Fibroblast of pulmonary artery (primary cell): ENCODE measurements at regions not wholly inside any gene's neighbourhood (a gene's known extent, or its start where the extent isn't known, plus 50 kb on each side); places are given as distances from the start of the nearest gene placed in this dataset.

Experiments
- DNase-seq: peaks from one replicate; pipeline ENCODE4 v3.0.0-alpha.2; 2010; ENCODE audit warnings: low read depth
- H3K4me3 ChIP-seq: replicated peaks from 2 replicates; pipeline ENCODE4 v1.5.1; 2011; ENCODE audit warnings: low read depth, mild to moderate bottlenecking, control low read depth, low read length, moderate library complexity
- TF ChIP-seq, protein P1 (sequence below): IDR thresholded peaks from 2 replicates; pipeline ENCODE4 v1.5.1; 2011; ENCODE audit warnings: mild to moderate bottlenecking, control low read depth, low read length, inconsistent platforms; ENCODE audit errors: missing control alignments

DNA sequence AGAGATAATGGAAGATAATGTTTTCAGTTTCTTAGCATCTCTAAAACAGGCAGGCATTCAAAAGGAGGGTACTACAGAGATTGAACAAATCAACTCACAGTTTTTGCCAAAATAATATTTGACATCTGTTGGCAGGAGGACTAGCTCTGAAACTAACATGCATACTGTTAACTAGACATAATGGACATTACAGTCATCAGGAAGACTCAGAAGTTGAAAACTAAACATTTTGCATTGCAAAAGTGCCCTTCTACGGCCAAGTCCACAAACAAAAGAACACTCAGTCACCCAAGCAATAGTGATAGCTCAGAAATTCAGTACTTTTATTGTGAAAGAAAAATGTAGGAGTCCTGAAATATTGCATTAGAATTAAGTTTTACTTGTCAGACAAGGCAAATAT, 399.0 kb downstream of the HGF start:
- H3K4me3 ChIP-seq, result no peak overlapping the region
- TF ChIP-seq, protein P1, sequence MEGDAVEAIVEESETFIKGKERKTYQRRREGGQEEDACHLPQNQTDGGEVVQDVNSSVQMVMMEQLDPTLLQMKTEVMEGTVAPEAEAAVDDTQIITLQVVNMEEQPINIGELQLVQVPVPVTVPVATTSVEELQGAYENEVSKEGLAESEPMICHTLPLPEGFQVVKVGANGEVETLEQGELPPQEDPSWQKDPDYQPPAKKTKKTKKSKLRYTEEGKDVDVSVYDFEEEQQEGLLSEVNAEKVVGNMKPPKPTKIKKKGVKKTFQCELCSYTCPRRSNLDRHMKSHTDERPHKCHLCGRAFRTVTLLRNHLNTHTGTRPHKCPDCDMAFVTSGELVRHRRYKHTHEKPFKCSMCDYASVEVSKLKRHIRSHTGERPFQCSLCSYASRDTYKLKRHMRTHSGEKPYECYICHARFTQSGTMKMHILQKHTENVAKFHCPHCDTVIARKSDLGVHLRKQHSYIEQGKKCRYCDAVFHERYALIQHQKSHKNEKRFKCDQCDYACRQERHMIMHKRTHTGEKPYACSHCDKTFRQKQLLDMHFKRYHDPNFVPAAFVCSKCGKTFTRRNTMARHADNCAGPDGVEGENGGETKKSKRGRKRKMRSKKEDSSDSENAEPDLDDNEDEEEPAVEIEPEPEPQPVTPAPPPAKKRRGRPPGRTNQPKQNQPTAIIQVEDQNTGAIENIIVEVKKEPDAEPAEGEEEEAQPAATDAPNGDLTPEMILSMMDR, result no peak
- peak; percentile 50 for DNase-seq

DNA sequence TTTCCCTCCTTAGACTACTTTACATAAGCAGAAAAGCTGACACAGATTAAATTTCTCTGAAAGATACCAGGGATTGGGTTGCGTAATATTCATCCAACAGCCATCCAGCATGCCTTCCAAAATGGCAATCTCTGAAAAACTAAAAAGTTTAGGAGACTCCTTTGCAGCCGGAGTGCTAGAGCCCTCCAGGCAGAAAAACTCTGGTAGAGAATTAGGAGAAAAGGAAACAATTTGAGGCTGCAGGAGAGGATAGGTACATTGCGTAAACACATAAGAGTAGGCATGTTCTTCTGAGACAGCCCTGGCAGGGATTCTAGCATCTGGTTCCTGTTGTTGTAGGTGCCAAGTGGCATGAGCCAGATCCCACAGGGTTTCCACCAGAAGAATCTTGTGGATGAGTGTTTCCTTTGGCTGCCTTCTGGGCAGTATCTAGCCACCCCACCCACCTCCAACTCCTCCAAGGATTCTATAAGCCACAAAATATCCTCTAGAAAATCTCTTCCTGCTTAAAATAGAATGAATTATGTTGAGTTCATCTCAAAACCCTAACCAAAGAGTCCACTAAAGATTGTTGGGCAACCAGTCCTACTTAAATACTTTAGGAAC, 402.4 kb downstream of the HGF start:
- TF ChIP-seq, protein P1, result no peak
- peak; percentile 84 for DNase-seq

DNA sequence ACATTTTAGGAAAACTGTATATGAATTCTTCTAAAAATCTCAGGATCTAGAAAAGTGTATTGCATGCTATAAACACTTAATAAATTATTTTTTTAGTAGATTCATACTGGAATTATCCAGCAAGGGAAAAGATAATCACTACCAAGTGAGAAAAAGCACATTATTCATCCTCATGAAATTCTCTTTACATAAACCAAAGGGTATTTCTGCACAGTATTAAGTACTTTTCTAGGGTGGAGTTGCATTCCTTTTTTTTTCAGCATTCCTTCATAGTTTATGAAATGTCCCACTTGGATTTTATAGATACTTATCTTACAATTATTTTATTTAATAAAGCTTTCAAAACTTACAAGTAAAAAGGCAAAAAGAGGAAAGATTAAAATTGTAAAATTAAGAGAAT, 403.3 kb downstream of the HGF start:
- H3K4me3 ChIP-seq, result no peak overlapping the region
- no peak for DNase-seq
- TF ChIP-seq, protein P1, result no peak

More for the DNA sequence above, 402.4 kb downstream of the HGF start:
- no peak overlapping the region for H3K4me3 ChIP-seq

DNA sequence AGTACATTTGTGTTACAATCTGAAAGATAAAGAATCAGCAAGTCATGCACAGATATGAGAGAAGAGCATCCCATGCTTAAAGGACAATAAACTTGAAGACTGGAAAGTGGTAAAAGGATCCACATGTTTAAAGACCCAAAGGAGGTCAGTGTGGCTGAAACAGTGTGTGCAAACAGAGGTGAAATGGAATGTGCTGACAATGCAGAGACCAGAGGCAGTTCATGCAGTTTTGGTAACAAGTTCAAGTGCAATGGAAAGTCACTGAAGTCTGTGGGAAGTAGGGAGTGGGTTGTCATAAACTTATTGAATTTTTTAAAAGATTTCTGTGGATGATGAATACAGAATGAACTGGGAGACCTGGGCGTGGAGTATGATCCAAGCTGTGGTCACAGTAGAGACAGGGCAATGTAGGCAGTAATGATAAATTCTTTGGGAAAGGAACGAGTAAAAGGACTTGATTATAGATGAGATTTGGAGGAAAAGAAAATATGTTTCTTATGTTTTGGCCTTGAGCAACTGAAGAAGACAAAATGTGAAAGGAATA, 408.0 kb downstream of the HGF start:
- H3K4me3 ChIP-seq, result no peak overlapping the region
- no peak for DNase-seq
- TF ChIP-seq, protein P1, result no peak

DNA sequence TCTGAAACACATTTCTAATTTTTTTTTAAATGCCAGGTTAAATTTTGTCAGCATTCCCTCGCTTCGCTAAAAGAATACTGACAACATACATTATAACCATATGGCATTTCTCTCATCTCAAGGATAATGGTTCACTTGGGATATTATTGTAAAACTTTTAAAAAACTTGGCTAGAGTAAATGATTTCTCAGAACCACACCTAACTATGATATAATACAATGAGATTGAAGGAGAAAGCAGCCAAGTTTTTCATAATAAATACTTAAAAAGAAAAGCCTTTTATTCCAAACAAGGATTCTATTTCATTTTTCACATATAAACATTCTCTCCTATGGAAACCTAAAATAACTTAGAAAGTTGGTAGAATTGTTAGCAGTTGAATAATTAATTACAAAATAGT, 413.9 kb downstream of the HGF start:
- no peak overlapping the region for H3K4me3 ChIP-seq
- TF ChIP-seq, protein P1, result no peak
- DNase-seq, result no peak

DNA sequence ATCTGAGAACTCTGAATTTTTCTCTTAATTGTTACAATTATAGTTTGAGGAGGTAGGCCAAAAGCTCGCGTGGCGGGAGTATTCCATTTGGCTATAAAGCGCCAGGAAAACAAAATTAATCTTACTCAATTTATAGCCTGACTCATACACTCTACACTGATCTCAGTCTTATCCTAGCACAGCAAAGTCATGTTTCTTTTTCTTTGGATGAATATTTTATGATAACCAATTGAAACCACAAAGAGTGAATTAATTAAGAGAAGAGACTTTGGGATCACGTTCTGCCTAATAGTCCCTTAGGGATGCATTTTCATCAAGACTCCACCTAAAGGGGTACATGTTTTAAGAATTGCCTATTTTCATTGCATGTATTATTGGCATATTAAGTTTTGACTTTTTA, 420.8 kb downstream of the HGF start:
- H3K4me3 ChIP-seq, result no peak overlapping the region
- no peak for DNase-seq
- TF ChIP-seq, protein P1, result no peak

DNA sequence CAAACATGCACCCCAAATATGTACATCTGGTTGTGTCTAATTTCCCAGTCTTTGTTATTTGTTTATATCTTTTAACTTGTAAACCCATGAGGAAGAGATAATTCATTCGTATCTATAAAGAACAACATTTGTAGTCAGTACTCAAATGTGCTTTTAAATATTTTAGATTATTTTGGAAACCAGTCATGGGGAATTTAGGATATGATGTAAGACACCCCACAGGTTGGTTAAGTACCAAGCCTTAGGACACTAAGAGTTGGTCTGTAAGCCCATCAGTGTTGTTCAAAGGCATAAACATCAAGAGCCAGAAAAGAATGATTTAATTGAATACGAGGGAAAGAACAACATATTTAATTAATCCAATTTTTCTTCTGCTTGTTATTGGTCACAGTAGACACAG, 421.1 kb upstream of the SEMA3C start:
- no peak for DNase-seq
- TF ChIP-seq, protein P1, result no peak
- H3K4me3 ChIP-seq, result no peak overlapping the region
